GM23248 (cell line): ENCODE measurements at regions not wholly inside any gene's neighbourhood (a gene's known extent, or its start where the extent isn't known, plus 50 kb on each side); places are given as distances from the start of the nearest gene placed in this dataset.
"Not testable (repeated sequence)": the region's sequence is repeated elsewhere in the genome, so short reads cannot be mapped to it uniquely, and the experiment has no call there.

Experiments
- DNase-seq: peaks from one replicate; pipeline ENCODE4 v3.0.0-alpha.2; 2015
- H2AFZ ChIP-seq: fragments of 200-600 bp; sonication (generic); 2 replicates; pipeline ENCODE4 v1.6.1; 2016; ENCODE audit warnings: antibody characterized with exemption
- H3F3A ChIP-seq: fragments of 200-600 bp; sonication (generic); 2 replicates; pipeline ENCODE4 v1.6.1; 2016; ENCODE audit warnings: mild to moderate bottlenecking, antibody characterized with exemption, mixed run types; ENCODE audit not compliant: insufficient read depth
- H3K27ac ChIP-seq: fragments of 200-600 bp; sonication (generic); 2 replicates; pipeline ENCODE4 v1.5.1; 2016; ENCODE audit warnings: mild to moderate bottlenecking
- H3K27me3 ChIP-seq: fragments of 200-600 bp; sonication (generic); replicated peaks from 2 replicates; pipeline ENCODE4 v1.6.1; 2016; ENCODE audit warnings: mild to moderate bottlenecking; ENCODE audit not compliant: insufficient read depth
- H3K36me3 ChIP-seq: fragments of 200-600 bp; sonication (generic); 2 replicates; pipeline ENCODE4 v1.6.1; 2016; ENCODE audit warnings: low read depth, mild to moderate bottlenecking
- H3K4me1 ChIP-seq: fragments of 200-600 bp; sonication (generic); 2 replicates; pipeline ENCODE4 v1.6.1; 2016; ENCODE audit warnings: mild to moderate bottlenecking; ENCODE audit not compliant: insufficient read depth
- H3K4me2 ChIP-seq: fragments of 200-600 bp; sonication (generic); one replicate; pipeline ENCODE4 v1.6.1; 2016; ENCODE audit warnings: mild to moderate bottlenecking; ENCODE audit not compliant: unreplicated experiment
- H3K4me3 ChIP-seq: fragments of 200-600 bp; sonication (generic); 2 replicates; pipeline ENCODE4 v1.5.1; 2016; ENCODE audit warnings: mild to moderate bottlenecking
- H3K79me2 ChIP-seq: fragments of 200-600 bp; sonication (generic); 2 replicates; pipeline ENCODE4 v1.6.1; 2016; ENCODE audit warnings: mild to moderate bottlenecking; ENCODE audit not compliant: insufficient read depth
- H3K9ac ChIP-seq: fragments of 200-600 bp; sonication (generic); 2 replicates; pipeline ENCODE4 v1.6.1; 2016; ENCODE audit warnings: mild to moderate bottlenecking
- H3K9me2 ChIP-seq: fragments of 200-600 bp; sonication (generic); 2 replicates; pipeline ENCODE4 v1.6.1; 2016; ENCODE audit warnings: mixed run types, mild to moderate bottlenecking, moderate library complexity; ENCODE audit not compliant: insufficient read depth
- H3K9me3 ChIP-seq: fragments of 200-600 bp; sonication (generic); one replicate; pipeline ENCODE4 v1.6.1; 2017; ENCODE audit warnings: low read depth
- H4K20me1 ChIP-seq: fragments of 200-600 bp; sonication (generic); 2 replicates; pipeline ENCODE4 v1.6.0; 2016; ENCODE audit not compliant: insufficient read depth
- EZH2 ChIP-seq: fragments of 200-600 bp; sonication (generic); IDR thresholded peaks from 2 replicates; pipeline ENCODE4 v1.6.1; 2018; ENCODE audit warnings: antibody characterized with exemption, mild to moderate bottlenecking; ENCODE audit not compliant: insufficient read depth, poor library complexity, severe bottlenecking
- EZH2phosphoT487 ChIP-seq: fragments of 200-600 bp; sonication (generic); IDR thresholded peaks from 2 replicates; pipeline ENCODE4 v1.6.1; 2018; ENCODE audit warnings: antibody characterized with exemption, moderate library complexity, mild to moderate bottlenecking, low read depth; ENCODE audit not compliant: insufficient read depth
- WGBS, 2 experiments: methylation state at CpG; one replicate each; pipeline ENCODE4 v1.1.6; 2015 to 2017; ENCODE audit warnings: low lambda C conversion rate in 2 of 2, low coverage in 1 of 2; ENCODE audit errors: missing lambda C conversion rate in 2 of 2; 5-methylcytosine and 5-hydroxymethylcytosine counted together
- in situ Hi-C: fragments of 300-500 bp; cut with MboI; formaldehyde crosslinking; loops from 2 replicates; pipeline ENCODE4 v1.15.0; 2020

- Histone ChIP-seq H3K4me1 (no peaks in the 10 kb centered on the region), H3K27me3 (no peaks in the 10 kb centered on the region), H3K9me3 (no peaks in the 10 kb centered on the region), H3F3A (no peaks in the 10 kb centered on the region), H3K9ac (no peak overlapping the region), H3K4me2 (no peak overlapping the region), H3K79me2 (no peaks in the 10 kb centered on the region), H3K36me3 (no peaks in the 10 kb centered on the region), H2AFZ (no peak overlapping the region), H3K4me3 (no peak overlapping the region), H4K20me1 (no peaks in the 10 kb centered on the region), H3K27ac (no peak overlapping the region), H3K9me2 (no peaks in the 10 kb centered on the region)
- no peak for DNase-seq
- 0 to 6% methylated on average over 1 of the region's 1 CpG for WGBS, 2 experiments
- TF ChIP-seq EZH2 (no peak), EZH2phosphoT487 (no peak)
- in situ Hi-C loops, result no loop called here
Observed at GRCh38 chr6:51209651-51210050, 391.0 kb downstream of the TFAP2B start.

DNA sequence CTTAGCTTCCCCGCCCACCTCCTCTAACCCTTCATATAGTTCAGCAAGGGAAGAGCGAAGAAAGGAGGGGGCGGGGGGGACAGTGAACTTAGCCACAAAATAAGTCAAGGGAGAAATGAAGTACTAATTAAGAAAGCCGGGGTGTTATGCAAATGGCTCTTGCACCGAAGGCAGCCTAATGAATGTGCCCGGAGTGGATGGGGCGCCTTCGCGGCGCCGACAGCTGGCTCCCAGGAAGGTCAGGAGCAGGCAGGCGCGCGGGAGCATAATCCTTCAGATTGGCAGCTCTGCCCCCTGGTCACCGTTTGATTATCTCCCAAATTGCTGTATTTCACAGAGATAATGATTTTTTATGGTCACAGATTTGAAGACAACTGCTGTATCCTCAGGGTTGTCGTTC, 395.1 kb downstream of the TFAP2B start:
- no peaks in the 10 kb centered on the region for H3K79me2 ChIP-seq
- TF ChIP-seq EZH2phosphoT487, result no peak
- 4% methylated on average over 16 of the region's 16 CpGs for WGBS, 2 experiments
- H3K27me3 ChIP-seq, result no peaks in the 10 kb centered on the region
- no peak for DNase-seq
- in situ Hi-C loops, result no loop called here
- no peaks in the 10 kb centered on the region for H3F3A ChIP-seq
- no peaks in the 10 kb centered on the region for H3K36me3 ChIP-seq
- no peaks in the 10 kb centered on the region for H3K9me2 ChIP-seq
- no peak overlapping the region for H3K27ac ChIP-seq
- H3K4me2 ChIP-seq, result no peak overlapping the region
- H3K4me1 ChIP-seq, result no peaks in the 10 kb centered on the region
- H4K20me1 ChIP-seq, result no peaks in the 10 kb centered on the region
- no peak overlapping the region for H2AFZ ChIP-seq
- no peaks in the 10 kb centered on the region for H3K9me3 ChIP-seq
- H3K4me3 ChIP-seq, result no peak overlapping the region
- H3K9ac ChIP-seq, result no peak overlapping the region

DNA sequence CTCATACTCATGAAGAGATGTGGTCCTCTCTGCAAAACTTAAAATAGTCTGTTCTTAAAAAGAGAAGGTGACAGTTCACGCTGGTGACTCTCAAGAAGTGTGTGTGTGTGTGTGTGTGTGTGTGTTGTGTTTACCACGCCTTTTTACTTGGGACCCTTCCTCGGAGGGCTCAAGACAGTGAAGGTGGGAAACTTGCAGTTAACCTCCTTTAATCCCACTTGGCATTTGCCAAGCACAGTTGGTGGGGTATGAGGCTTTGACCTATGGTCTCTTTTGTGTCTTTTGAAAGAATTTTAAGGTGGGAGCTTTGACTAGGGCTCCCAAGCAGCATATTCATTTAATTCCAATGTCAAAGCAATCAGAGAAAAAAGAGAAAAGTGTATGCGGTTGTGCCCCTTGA, 395.8 kb downstream of the TFAP2B start:
- in situ Hi-C loops, result no loop called here
- H3K79me2 ChIP-seq, result no peaks in the 10 kb centered on the region
- H3K27ac ChIP-seq, result no peak overlapping the region
- H3K27me3 ChIP-seq, result no peaks in the 10 kb centered on the region
- H3K9me2 ChIP-seq, result no peaks in the 10 kb centered on the region
- H3K36me3 ChIP-seq, result no peaks in the 10 kb centered on the region
- no peaks in the 10 kb centered on the region for H3K4me1 ChIP-seq
- DNase-seq, result no peak
- no peak overlapping the region for H3K4me2 ChIP-seq
- H3K9me3 ChIP-seq, result no peaks in the 10 kb centered on the region
- H3F3A ChIP-seq, result no peaks in the 10 kb centered on the region
- WGBS, 2 experiments, result 26 to 28% methylated on average over 4 of the region's 4 CpGs
- H3K9ac ChIP-seq, result no peak overlapping the region
- no peak overlapping the region for H3K4me3 ChIP-seq
- no peak overlapping the region for H2AFZ ChIP-seq
- H4K20me1 ChIP-seq, result no peaks in the 10 kb centered on the region
- TF ChIP-seq EZH2 (no peak), EZH2phosphoT487 (no peak)

DNA sequence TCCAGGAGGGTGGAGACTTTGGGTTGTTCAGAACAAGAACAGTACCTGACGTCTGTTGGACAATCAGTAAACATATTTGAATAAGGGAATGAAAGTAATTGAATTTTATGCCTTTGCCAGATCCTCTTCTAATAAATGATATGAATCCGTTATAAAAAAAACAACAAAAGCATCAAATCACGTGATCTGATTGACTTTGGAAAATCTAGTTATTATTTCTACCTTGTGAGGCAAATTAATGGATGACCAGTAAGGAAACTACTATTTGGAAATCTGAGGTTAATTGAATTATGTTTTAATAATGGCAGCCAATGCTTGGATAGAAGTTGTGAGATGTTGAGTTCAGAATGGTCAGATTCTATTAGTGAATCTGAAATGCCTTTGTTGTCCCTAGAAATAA, 399.5 kb downstream of the TFAP2B start:
- no peak for DNase-seq
- H2AFZ ChIP-seq, result no peak overlapping the region
- no peaks in the 10 kb centered on the region for H3K4me1 ChIP-seq
- H3K9me2 ChIP-seq, result no peaks in the 10 kb centered on the region
- in situ Hi-C loops, result no loop called here
- H3K79me2 ChIP-seq, result no peaks in the 10 kb centered on the region
- H3K4me2 ChIP-seq, result no peak overlapping the region
- 17 to 24% methylated on average over 3 of the region's 3 CpGs for WGBS, 2 experiments
- no peaks in the 10 kb centered on the region for H3F3A ChIP-seq
- TF ChIP-seq EZH2 (no peak), EZH2phosphoT487 (no peak)
- H3K9me3 ChIP-seq, result no peaks in the 10 kb centered on the region
- no peak overlapping the region for H3K9ac ChIP-seq
- H3K27ac ChIP-seq, result no peak overlapping the region
- H3K27me3 ChIP-seq, result no peaks in the 10 kb centered on the region
- no peaks in the 10 kb centered on the region for H4K20me1 ChIP-seq
- H3K4me3 ChIP-seq, result no peak overlapping the region
- no peaks in the 10 kb centered on the region for H3K36me3 ChIP-seq

DNA sequence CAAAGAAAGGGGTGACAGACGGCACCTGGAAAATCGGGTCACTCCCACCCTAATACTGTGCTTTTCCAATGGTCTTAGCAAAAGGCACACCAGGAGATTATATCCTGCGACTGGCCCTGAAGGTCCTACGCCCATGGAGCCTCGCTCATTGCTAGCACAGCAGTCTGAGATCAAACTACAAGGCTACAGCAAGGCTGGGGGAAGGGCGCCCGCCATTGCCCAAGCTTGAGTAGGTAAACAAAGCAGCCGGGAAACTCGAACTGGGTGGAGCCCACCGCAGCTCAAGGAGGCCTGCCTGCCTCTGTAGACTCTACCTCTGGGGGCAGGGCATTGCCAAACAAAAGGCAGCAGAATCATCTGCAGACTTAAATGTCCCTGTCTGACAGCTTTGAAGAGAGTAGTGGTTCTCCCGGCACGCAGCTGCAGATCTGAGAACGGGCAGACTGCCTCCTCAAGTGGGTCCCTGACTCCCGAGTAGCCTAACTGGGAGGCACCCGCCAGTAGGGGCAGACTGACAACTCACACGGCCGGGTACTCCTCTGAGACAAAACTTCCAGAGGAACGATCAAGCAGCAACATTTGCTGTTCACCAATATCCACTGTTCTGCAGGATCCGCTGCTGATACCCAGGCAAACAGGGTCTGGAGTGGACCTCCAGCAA, 406.0 kb downstream of the TFAP2B start:
- H3K4me1 ChIP-seq, H3K4me3 ChIP-seq, DNase-seq, H3F3A ChIP-seq, H3K4me2 ChIP-seq, H2AFZ ChIP-seq, in situ Hi-C loops, H3K36me3 ChIP-seq, H3K9me2 ChIP-seq, H4K20me1 ChIP-seq, H3K9ac ChIP-seq, H3K9me3 ChIP-seq, H3K27me3 ChIP-seq, H3K27ac ChIP-seq, H3K79me2 ChIP-seq: not testable (repeated sequence)
- WGBS, 2 experiments, result 43 to 44% methylated on average over 19 of the region's 19 CpGs
